Tibial nerve (tissue), 4 donors: ENCODE measurements at regions not wholly inside any gene's neighbourhood (a gene's known extent, or its start where the extent isn't known, plus 50 kb on each side); places are given as distances from the start of the nearest gene placed in this dataset.
"Not testable (repeated sequence)": the region's sequence is repeated elsewhere in the genome, so short reads cannot be mapped to it uniquely, and the experiment has no call there.

ENCODE experiments used
- DNase-seq, 2 donors: peaks; one replicate each; pipeline ENCODE4 v3.0.0-alpha.2; 2019; ENCODE audit warnings: low spot score in 2 of 2
- H3K27ac ChIP-seq, 4 donors: fragments of 200-600 bp; sonication (generic) in 3 of 4; one replicate each; pipeline ENCODE4 v1.5.1; 2017 to 2019; ENCODE audit warnings: mild to moderate bottlenecking in 1 of 4
- H3K27me3 ChIP-seq, 2 donors: fragments of 200-600 bp; sonication (generic) in 1 of 2; one replicate each; pipeline versions ENCODE4 v1.5.1 to v1.6.0; 2017 to 2019
- H3K36me3 ChIP-seq, 3 donors: fragments of 200-600 bp; sonication (generic); one replicate each; pipeline ENCODE4 v1.5.1; 2018 to 2019
- H3K4me1 ChIP-seq, 4 donors: fragments of 200-600 bp; sonication (generic) in 3 of 4; one replicate each; pipeline ENCODE4 v1.5.1; 2017 to 2019
- H3K4me3 ChIP-seq, 4 donors: fragments of 200-600 bp; sonication (generic) in 3 of 4; one replicate each; pipeline ENCODE4 v1.5.1; 2017 to 2019; ENCODE audit warnings: mild to moderate bottlenecking in 1 of 4, moderate library complexity in 1 of 4
- H3K9me3 ChIP-seq, 4 donors: fragments of 200-600 bp; sonication (generic) in 3 of 4; one replicate each; pipeline ENCODE4 v1.5.1; 2017 to 2019
- CTCF ChIP-seq, 5 experiments: fragments of 200-600 bp in 3 of 5; fragments of 450-650 bp in 2 of 5; sonication (generic) in 3 of 5; IDR thresholded peaks; one replicate each; pipeline ENCODE4 v1.5.1; 2016 to 2019; ENCODE audit warnings: antibody characterized with exemption in 5 of 5, mild to moderate bottlenecking in 3 of 5, moderate library complexity in 2 of 5
- EP300 ChIP-seq, 2 donors: sonication (generic); formaldehyde crosslinking; IDR thresholded peaks; one replicate each; pipeline ENCODE4 v1.6.1; 2017; ENCODE audit warnings: antibody characterized with exemption in 2 of 2, mild to moderate bottlenecking in 1 of 2
- POLR2A ChIP-seq, 2 donors: fragments of 450-650 bp; IDR thresholded peaks; one replicate each; pipeline ENCODE4 v1.6.1; 2017; ENCODE audit warnings: antibody characterized with exemption in 2 of 2, mild to moderate bottlenecking in 2 of 2, moderate library complexity in 2 of 2
- WGBS, 2 donors: methylation state at CpG; one replicate each; pipeline ENCODE4 v1.1.5; 2018; 5-methylcytosine and 5-hydroxymethylcytosine counted together

DNA sequence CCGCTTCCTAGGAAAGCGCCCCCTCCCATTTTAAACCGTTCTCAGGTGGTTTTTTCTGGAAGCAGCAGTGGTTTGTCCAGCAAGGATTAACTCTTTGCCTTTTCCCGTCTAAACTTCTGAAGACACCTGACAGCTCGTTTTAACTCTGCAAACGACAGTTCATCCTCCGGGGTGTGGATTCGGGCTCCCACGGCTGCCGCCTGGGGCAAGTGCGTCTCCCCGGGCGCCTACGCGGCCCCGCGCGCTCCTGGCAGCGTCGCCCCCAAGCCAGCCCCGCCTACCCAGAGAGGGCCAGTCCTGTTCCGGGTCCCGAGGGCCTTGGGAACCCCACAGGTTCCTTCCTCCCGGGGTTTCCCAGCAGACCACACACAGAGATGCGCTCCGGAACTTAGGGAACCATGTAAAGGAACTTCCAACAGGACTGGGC, 54.4 kb downstream of the PRR18 start:
- H3K4me3 ChIP-seq: peak overlapping the region in 2 of 4 donors; percentile 46 to 51
- peaks cover 0 to 13% (median 10%) of the 10 kb centered on the region in 4 donors for H3K4me1 ChIP-seq
- DNase-seq: no peak
- WGBS, 2 donors: 4% methylated on average over 22 to 25 of the region's 26 CpGs
- peaks cover 0 to 53% of the 10 kb centered on the region in 2 donors for H3K27me3 ChIP-seq
- peak overlapping the region in 1 of 4 donors; percentile 72 for H3K27ac ChIP-seq
- TF ChIP-seq EP300 (IDR thresholded peaks at IDR 0.05) (no peak), POLR2A (IDR thresholded peaks at IDR 0.05) (no peak), CTCF (IDR thresholded peaks at IDR 0.05) (no peak)
- H3K36me3 ChIP-seq: no peaks in the 10 kb centered on the region
- H3K9me3 ChIP-seq: no peaks in the 10 kb centered on the region

GRCh38 chr6:166253281-166253681, 54.9 kb downstream of the PRR18 start:
- WGBS, 2 donors: 1 to 3% methylated on average over 31 to 38 of the region's 38 CpGs
- Histone ChIP-seq H3K27ac (peak overlapping the region in 1 of 4 donors; percentile 72), H3K9me3 (no peaks in the 10 kb centered on the region), H3K4me3 (peak overlapping the region in 3 of 4 donors; percentile 15 to 51 (median 46)), H3K4me1 (peaks cover 0 to 13% (median 10%) of the 10 kb centered on the region in 4 donors), H3K36me3 (no peaks in the 10 kb centered on the region), H3K27me3 (peaks cover 0 to 53% of the 10 kb centered on the region in 2 donors)
- DNase-seq: no peak
- TF ChIP-seq CTCF (IDR thresholded peaks at IDR 0.05): no peak
- TF ChIP-seq EP300 (IDR thresholded peaks at IDR 0.05): no peak
- TF ChIP-seq POLR2A (IDR thresholded peaks at IDR 0.05): no peak

DNA sequence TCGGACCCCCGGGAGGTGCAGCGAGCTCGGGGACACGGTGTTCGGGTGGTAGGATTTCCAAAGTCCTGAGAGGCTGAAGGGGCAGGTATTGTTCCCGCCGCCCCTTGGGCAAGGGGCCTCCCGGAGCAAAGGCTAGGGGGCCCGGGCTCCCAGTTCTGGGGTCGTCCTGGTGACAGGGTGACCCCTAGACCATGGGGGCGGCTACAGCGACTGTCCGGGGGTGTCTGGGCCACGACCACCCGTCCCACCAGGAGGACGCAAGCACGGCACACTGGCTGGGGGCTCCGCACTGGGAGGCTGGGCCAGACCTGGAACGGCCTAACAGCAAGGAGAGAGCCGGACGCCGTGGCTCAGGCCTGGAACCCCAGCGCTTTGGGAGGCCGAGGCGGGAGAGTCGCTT, 55.6 kb downstream of the PRR18 start:
- H3K36me3 ChIP-seq: no peaks in the 10 kb centered on the region
- no peaks in the 10 kb centered on the region for H3K9me3 ChIP-seq
- 79 to 90% methylated on average over 17 to 26 of the region's 27 CpGs for WGBS, 2 donors
- DNase-seq: no peak
- no peak overlapping the region for H3K27ac ChIP-seq
- H3K4me1 ChIP-seq: peaks cover 0 to 13% (median 10%) of the 10 kb centered on the region in 4 donors
- TF ChIP-seq CTCF (IDR thresholded peaks at IDR 0.05) (no peak), EP300 (IDR thresholded peaks at IDR 0.05) (no peak), POLR2A (IDR thresholded peaks at IDR 0.05) (no peak)
- no peak overlapping the region for H3K4me3 ChIP-seq
- peaks cover 0 to 46% of the 10 kb centered on the region in 2 donors for H3K27me3 ChIP-seq

DNA sequence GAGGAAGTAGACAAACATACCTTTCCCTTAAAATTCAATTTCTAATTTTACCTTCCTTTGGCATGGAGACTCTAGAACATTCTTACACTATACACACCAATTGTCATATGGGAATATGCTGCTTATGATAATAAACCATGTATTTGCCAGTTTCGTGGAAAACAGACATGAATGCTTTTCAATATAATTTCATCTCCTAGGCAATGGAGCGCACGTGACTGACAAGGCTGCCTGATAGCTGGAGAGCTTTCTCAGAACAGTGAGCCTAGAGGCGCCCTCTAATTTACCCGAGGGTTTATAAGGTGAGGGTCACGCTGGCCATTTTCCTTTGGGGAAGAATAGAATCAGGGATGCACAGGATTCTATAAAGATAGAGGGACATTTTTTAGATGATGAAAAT, 56.5 kb downstream of the PRR18 start:
- DNase-seq: no peak
- TF ChIP-seq POLR2A (IDR thresholded peaks at IDR 0.05) (no peak), EP300 (IDR thresholded peaks at IDR 0.05) (no peak), CTCF (IDR thresholded peaks at IDR 0.05) (no peak)
- WGBS, 2 donors: 47 to 56% methylated on average over 6 of the region's 6 CpGs
- peaks cover 0 to 13% (median 10%) of the 10 kb centered on the region in 4 donors for H3K4me1 ChIP-seq
- H3K27me3 ChIP-seq: peaks cover 0 to 40% of the 10 kb centered on the region in 2 donors
- no peak overlapping the region for H3K27ac ChIP-seq
- H3K4me3 ChIP-seq: no peak overlapping the region
- no peaks in the 10 kb centered on the region for H3K36me3 ChIP-seq
- no peaks in the 10 kb centered on the region for H3K9me3 ChIP-seq

DNA sequence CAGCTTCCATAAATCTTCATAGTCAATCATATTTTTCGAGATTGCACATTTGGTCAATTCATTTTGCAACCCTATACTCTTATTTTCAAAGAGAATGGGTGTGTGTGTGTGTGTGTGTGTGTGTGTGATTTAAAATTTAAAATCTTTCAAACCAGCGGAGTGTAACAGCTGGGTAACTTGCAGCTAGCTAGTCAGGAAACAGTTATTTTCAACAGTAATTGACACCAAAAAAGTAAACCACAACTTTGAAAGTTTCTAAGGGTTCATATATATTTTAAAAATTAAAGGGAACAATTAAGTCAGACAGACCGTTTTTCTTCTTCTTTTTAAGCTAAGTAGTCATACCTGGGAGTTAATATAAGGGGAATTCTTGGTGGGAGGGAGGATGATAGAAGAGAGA, 57.0 kb downstream of the PRR18 start:
- H3K4me3 ChIP-seq: no peak overlapping the region
- H3K4me1 ChIP-seq: peaks cover 0 to 13% (median 10%) of the 10 kb centered on the region in 4 donors
- H3K27ac ChIP-seq: no peak overlapping the region
- 54 to 60% methylated on average over 3 of the region's 3 CpGs for WGBS, 2 donors
- no peaks in the 10 kb centered on the region for H3K9me3 ChIP-seq
- DNase-seq: no peak
- peaks cover 0 to 36% of the 10 kb centered on the region in 2 donors for H3K27me3 ChIP-seq
- H3K36me3 ChIP-seq: no peaks in the 10 kb centered on the region
- TF ChIP-seq CTCF (IDR thresholded peaks at IDR 0.05): no peak
- TF ChIP-seq POLR2A (IDR thresholded peaks at IDR 0.05): no peak
- no peak for TF ChIP-seq EP300 (IDR thresholded peaks at IDR 0.05)

GRCh38 chr6:166249061-166249785, 59.0 kb downstream of the PRR18 start:
- 83 to 85% methylated on average over 16 of the region's 16 CpGs for WGBS, 2 donors
- not testable (repeated sequence) for H3K4me3 ChIP-seq, DNase-seq

More at GRCh38 chr6:166249061-166249785, 59.0 kb downstream of the PRR18 start:
- peaks cover 0 to 12% (median 10%) of the 10 kb centered on the region in 4 donors for H3K4me1 ChIP-seq
- H3K9me3 ChIP-seq, H3K36me3 ChIP-seq, H3K27ac ChIP-seq: not testable (repeated sequence)
- H3K27me3 ChIP-seq: peaks cover 0 to 21% of the 10 kb centered on the region in 2 donors
